Testis (tissue), 2 donors: ENCODE measurements at regions not wholly inside any gene's neighbourhood (a gene's known extent, or its start where the extent isn't known, plus 50 kb on each side); places are given as distances from the start of the nearest gene placed in this dataset.
"Not testable (repeated sequence)": the region's sequence is repeated elsewhere in the genome, so short reads cannot be mapped to it uniquely, and the experiment has no call there.

Experiments used
- DNase-seq: peaks from one replicate; pipeline ENCODE4 v3.0.0-alpha.2; 2019
- H3K27ac ChIP-seq, 2 donors: fragments of 200-600 bp; sonication (generic); one replicate each; pipeline ENCODE4 v1.5.1; 2019
- H3K27me3 ChIP-seq: fragments of 200-600 bp; sonication (generic); one replicate; pipeline ENCODE4 v1.5.1; 2019
- H3K36me3 ChIP-seq: fragments of 200-600 bp; sonication (generic); one replicate; pipeline ENCODE4 v1.5.1; 2017; ENCODE audit warnings: low read depth; ENCODE audit errors: missing control alignments
- H3K4me1 ChIP-seq: fragments of 200-600 bp; sonication (generic); one replicate; pipeline ENCODE4 v1.5.1; 2019
- H3K4me3 ChIP-seq, 2 donors: fragments of 200-600 bp; sonication (generic); one replicate each; pipeline ENCODE4 v1.5.1; 2017 to 2019
- H3K9me3 ChIP-seq: fragments of 200-600 bp; sonication (generic); one replicate; pipeline ENCODE4 v1.5.1; 2017
- POLR2A ChIP-seq: fragments of 450-650 bp; IDR thresholded peaks from one replicate; pipeline ENCODE4 v1.6.1; 2017; ENCODE audit warnings: antibody characterized with exemption, mild to moderate bottlenecking, moderate library complexity
- WGBS, 2 donors: methylation state at CpG; one replicate each; pipeline ENCODE4 v1.1.5; 2018; 5-methylcytosine and 5-hydroxymethylcytosine counted together
- intact Hi-C: fragments of 100-400 bp; cut with DNase I; formaldehyde crosslinking; loops from one replicate; pipeline ENCODE4 v1.15.1; 2023; ENCODE audit warnings: low total_unique reads
- TF ChIP-seq, protein P1 (sequence below), 3 experiments: fragments of 450-650 bp in 2 of 3; fragments of 200-600 bp in 1 of 3; sonication (generic) in 1 of 3; IDR thresholded peaks; one replicate each; pipeline ENCODE4 v1.5.1; 2016 to 2019; ENCODE audit warnings: antibody characterized with exemption in 3 of 3, mild to moderate bottlenecking in 2 of 3, moderate library complexity in 1 of 3

- H3K36me3 ChIP-seq, result no peaks in the 10 kb centered on the region
- no peaks in the 10 kb centered on the region for H3K27me3 ChIP-seq
- no peak for DNase-seq
- no peak for TF ChIP-seq POLR2A
- TF ChIP-seq, protein P1, sequence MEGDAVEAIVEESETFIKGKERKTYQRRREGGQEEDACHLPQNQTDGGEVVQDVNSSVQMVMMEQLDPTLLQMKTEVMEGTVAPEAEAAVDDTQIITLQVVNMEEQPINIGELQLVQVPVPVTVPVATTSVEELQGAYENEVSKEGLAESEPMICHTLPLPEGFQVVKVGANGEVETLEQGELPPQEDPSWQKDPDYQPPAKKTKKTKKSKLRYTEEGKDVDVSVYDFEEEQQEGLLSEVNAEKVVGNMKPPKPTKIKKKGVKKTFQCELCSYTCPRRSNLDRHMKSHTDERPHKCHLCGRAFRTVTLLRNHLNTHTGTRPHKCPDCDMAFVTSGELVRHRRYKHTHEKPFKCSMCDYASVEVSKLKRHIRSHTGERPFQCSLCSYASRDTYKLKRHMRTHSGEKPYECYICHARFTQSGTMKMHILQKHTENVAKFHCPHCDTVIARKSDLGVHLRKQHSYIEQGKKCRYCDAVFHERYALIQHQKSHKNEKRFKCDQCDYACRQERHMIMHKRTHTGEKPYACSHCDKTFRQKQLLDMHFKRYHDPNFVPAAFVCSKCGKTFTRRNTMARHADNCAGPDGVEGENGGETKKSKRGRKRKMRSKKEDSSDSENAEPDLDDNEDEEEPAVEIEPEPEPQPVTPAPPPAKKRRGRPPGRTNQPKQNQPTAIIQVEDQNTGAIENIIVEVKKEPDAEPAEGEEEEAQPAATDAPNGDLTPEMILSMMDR (IDR thresholded peaks at IDR 0.05), result no peak
- no peak overlapping the region for H3K27ac ChIP-seq
- no peaks in the 10 kb centered on the region for H3K4me1 ChIP-seq
- no peak overlapping the region for H3K4me3 ChIP-seq
- no peaks in the 10 kb centered on the region for H3K9me3 ChIP-seq
- intact Hi-C loops, result no loop called here
- WGBS, 2 donors, result 86 to 93% methylated on average over 2 of the region's 2 CpGs
Measured at GRCh38 chr4:112708772-112709171, 71.8 kb downstream of the LARP7 start.

DNA sequence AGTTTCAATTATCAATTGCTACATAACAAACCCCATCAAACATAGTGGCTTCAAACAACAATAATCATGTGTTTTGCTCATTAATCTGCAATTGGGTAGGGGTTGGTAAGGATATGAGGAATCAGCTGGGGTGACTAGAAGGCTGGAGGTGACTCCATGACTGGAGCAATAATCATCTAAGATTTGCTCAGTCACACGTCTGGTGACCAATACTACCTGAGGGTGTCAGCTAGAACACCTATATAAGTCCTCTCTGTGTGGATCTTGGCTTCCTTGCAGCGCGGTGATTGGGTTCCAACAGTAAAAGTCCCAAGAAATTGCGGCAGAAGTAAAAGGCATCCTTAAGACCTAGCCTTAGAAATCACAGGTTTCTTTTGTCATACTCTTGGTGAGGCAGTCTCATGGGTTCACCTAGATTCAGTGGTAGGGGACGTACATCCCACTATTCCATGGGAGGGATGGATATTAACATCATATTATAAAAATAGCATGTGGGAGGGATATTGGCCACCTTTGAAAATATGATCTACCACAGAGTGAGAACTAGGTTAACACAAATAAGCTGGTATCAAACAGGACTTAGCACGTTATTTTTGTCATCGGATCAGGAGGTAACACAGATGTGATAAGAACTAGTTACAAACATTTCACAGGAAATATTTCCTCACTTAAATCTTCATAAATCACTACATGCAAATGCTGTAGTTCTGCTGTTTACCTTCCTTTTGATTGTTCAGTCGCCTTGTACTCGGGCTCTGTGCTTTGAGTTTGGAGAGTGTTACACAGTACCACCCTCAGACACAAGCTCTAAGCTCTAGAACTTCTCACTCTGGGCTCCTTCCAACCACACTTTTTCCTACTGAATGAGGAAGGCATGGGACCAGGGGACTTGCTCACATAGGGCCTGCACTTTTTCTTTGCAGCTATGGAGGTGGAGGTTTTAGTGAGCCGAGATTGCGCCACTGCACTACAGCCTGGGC lies 78.3 kb downstream of the LARP7 start:
- Histone ChIP-seq H3K4me3 (no peak overlapping the region), H3K9me3 (no peaks in the 10 kb centered on the region), H3K27ac (no peak overlapping the region), H3K4me1 (no peaks in the 10 kb centered on the region), H3K27me3 (no peaks in the 10 kb centered on the region), H3K36me3 (no peaks in the 10 kb centered on the region)
- intact Hi-C loops, result no loop called here
- no peak for DNase-seq
- WGBS, 2 donors, result 83 to 91% methylated on average over 11 of the region's 11 CpGs
- TF ChIP-seq, protein P1 (IDR thresholded peaks at IDR 0.05), result no peak
- TF ChIP-seq POLR2A, result no peak

- no peak overlapping the region for H3K27ac ChIP-seq
- 84 to 93% methylated on average over 1 of the region's 1 CpG for WGBS, 2 donors
- H3K36me3 ChIP-seq, result no peaks in the 10 kb centered on the region
- H3K27me3 ChIP-seq, result no peaks in the 10 kb centered on the region
- DNase-seq, result no peak
- no peak overlapping the region for H3K4me3 ChIP-seq
- no peak for TF ChIP-seq POLR2A
- TF ChIP-seq, protein P1 (IDR thresholded peaks at IDR 0.05), result no peak
- H3K4me1 ChIP-seq, result no peaks in the 10 kb centered on the region
- intact Hi-C loops, result no loop called here
- no peaks in the 10 kb centered on the region for H3K9me3 ChIP-seq
Measured at GRCh38 chr4:112717856-112718255, 80.9 kb downstream of the LARP7 start.

- no peaks in the 10 kb centered on the region for H3K36me3 ChIP-seq
- TF ChIP-seq, protein P1 (IDR thresholded peaks at IDR 0.05), result no peak
- no peak for TF ChIP-seq POLR2A
- no peak overlapping the region for H3K4me3 ChIP-seq
- intact Hi-C loops, result no loop called here
- no peak for DNase-seq
- no peaks in the 10 kb centered on the region for H3K9me3 ChIP-seq
- H3K4me1 ChIP-seq, result no peaks in the 10 kb centered on the region
- no peak overlapping the region for H3K27ac ChIP-seq
- H3K27me3 ChIP-seq, result no peaks in the 10 kb centered on the region
Measured at GRCh38 chr4:112721627-112722026, 84.7 kb downstream of the LARP7 start.

GRCh38 chr4:112726041-112726440 lies 89.1 kb downstream of the LARP7 start:
- no peak for TF ChIP-seq POLR2A
- TF ChIP-seq, protein P1 (IDR thresholded peaks at IDR 0.05), result no peak
- Histone ChIP-seq H3K4me1 (no peaks in the 10 kb centered on the region), H3K27me3 (no peaks in the 10 kb centered on the region), H3K9me3 (no peaks in the 10 kb centered on the region), H3K4me3 (no peak overlapping the region), H3K36me3 (no peaks in the 10 kb centered on the region), H3K27ac (no peak overlapping the region)
- no peak for DNase-seq
- intact Hi-C loops, result no loop called here
- 76 to 89% methylated on average over 1 of the region's 1 CpG for WGBS, 2 donors

GRCh38 chr4:112727728-112728127 lies 90.8 kb downstream of the LARP7 start:
- DNase-seq, H3K27me3 ChIP-seq, H3K4me1 ChIP-seq, H3K4me3 ChIP-seq, intact Hi-C loops, H3K36me3 ChIP-seq, H3K9me3 ChIP-seq, H3K27ac ChIP-seq: not testable (repeated sequence)
- WGBS, 2 donors, result 53 to 76% methylated on average over 16 of the region's 16 CpGs
